ENCODE measurements at regions not wholly inside any gene's neighbourhood (a gene's known extent, or its start where the extent isn't known, plus 50 kb on each side); places are given as distances from the start of the nearest gene placed in this dataset.

GRCh38 chr2:64708829-64709228 lies 55.1 kb upstream of the SERTAD2 start (continued):
- no peak for TF ChIP-seq SAP30 (IDR thresholded peaks at IDR 0.05; ENCODE audit: insufficient read depth, insufficient replicate concordance, low read length)

Measured in H1 (cell line).